ENCODE measurements at regions not wholly inside any gene's neighbourhood (a gene's known extent, or its start where the extent isn't known, plus 50 kb on each side); places are given as distances from the start of the nearest gene placed in this dataset.

GRCh38 chr18:55774505-55774904 is 186.5 kb upstream of the TCF4 start:
- 11% methylated on average over 5 of the region's 5 CpGs for WGBS (ENCODE audit: insufficient coverage, low coverage, missing lambda C conversion rate)
- no peak for TF ChIP-seq ZNF197 (CRISPR knock-in tag; IDR thresholded peaks at IDR 0.05; ENCODE audit: low read depth)
- TF ChIP-seq ATF7 (IDR thresholded peaks at IDR 0.05): 0 out of 2 replicates have a peak, but pooled peaks have one; percentile 11
- no peak for TF ChIP-seq BCL6 (CRISPR knock-in tag; IDR thresholded peaks at IDR 0.05)
- no peak for TF ChIP-seq GTF2E2 (tag; IDR thresholded peaks at IDR 0.05)
- TF ChIP-seq EHMT2 (IDR thresholded peaks at IDR 0.05): no peak
- Histone ChIP-seq H3K36me3 (ENCODE audit: control insufficient read depth, insufficient read depth, low read length) (no peaks in the 10 kb centered on the region), H4K20me1 (replicated peaks; ENCODE audit: control insufficient read depth, insufficient read depth, low read length) (no peaks in the 10 kb centered on the region), H3K9ac (ENCODE audit: insufficient read depth in 1 of 2, low read depth in 2 of 2, low read length in 2 of 2) (no peak overlapping the region), H3K4me3 (no peak overlapping the region), H3K4me1 (replicated peaks in 1 of 2; ENCODE audit: control insufficient read depth in 2 of 2, insufficient read depth in 2 of 2, low read length in 2 of 2) (no peaks in the 10 kb centered on the region; a peak in 1 of 5 replicates), H3K27ac (ENCODE audit: extremely low read depth, low read depth, low read length) (no peak overlapping the region), H3K4me2 (ENCODE audit: insufficient read depth, low read length) (no peak overlapping the region), H3K27me3 (ENCODE audit: control insufficient read depth in 2 of 2, insufficient read depth in 2 of 2, low read length in 2 of 2) (no peaks in the 10 kb centered on the region), H2AFZ (ENCODE audit: low read depth, low read length) (no peak overlapping the region), H3K9me1 (ENCODE audit: control insufficient read depth, insufficient read depth, low read length) (no peaks in the 10 kb centered on the region), H3K79me2 (ENCODE audit: control insufficient read depth, insufficient read depth, low read length) (no peaks in the 10 kb centered on the region), H3K9me3 (replicated peaks; ENCODE audit: control insufficient read depth, insufficient read depth, low read depth, low read length) (no peaks in the 10 kb centered on the region)
- BruUV-seq (replicated peaks): no TSS peak
- no peak for ATAC-seq
- in situ Hi-C loops (cut with MboI) (loop anchor here (10.0 kb wide), 1 partner anchor 360 kb away; no protein-coding TSS in a partner anchor), intact Hi-C loops (cut with micrococcal nuclease) (no loop called here)
- ChIA-PET POLR2A (no interaction called here), CTCF (ENCODE audit: low intra/inter-chr PET ratio) (no interaction called here)
- DNase-seq (ENCODE audit: extremely low read depth in 1 of 4, low spot score in 3 of 4): no peak
- no peak for FAIRE-seq

GRCh38 chr18:55768255-55768654 is 180.3 kb upstream of the TCF4 start:
- Histone ChIP-seq H4K20me1 (replicated peaks; ENCODE audit: control insufficient read depth, insufficient read depth, low read length) (no peaks in the 10 kb centered on the region), H3K36me3 (ENCODE audit: control insufficient read depth, insufficient read depth, low read length) (no peaks in the 10 kb centered on the region), H3K4me1 (replicated peaks in 1 of 2; ENCODE audit: control insufficient read depth in 2 of 2, insufficient read depth in 2 of 2, low read length in 2 of 2) (no peaks in the 10 kb centered on the region; a peak in 1 of 5 replicates), H3K27me3 (ENCODE audit: control insufficient read depth in 2 of 2, insufficient read depth in 2 of 2, low read length in 2 of 2) (no peaks in the 10 kb centered on the region), H3K4me2 (ENCODE audit: insufficient read depth, low read length) (no peak overlapping the region), H3K79me2 (ENCODE audit: control insufficient read depth, insufficient read depth, low read length) (no peaks in the 10 kb centered on the region), H3K9ac (ENCODE audit: insufficient read depth in 1 of 2, low read depth in 2 of 2, low read length in 2 of 2) (no peak overlapping the region), H3K9me1 (ENCODE audit: control insufficient read depth, insufficient read depth, low read length) (no peaks in the 10 kb centered on the region), H3K4me3 (no peak overlapping the region), H2AFZ (ENCODE audit: low read depth, low read length) (no peak overlapping the region), H3K27ac (ENCODE audit: extremely low read depth, low read depth, low read length) (no peak overlapping the region), H3K9me3 (replicated peaks; ENCODE audit: control insufficient read depth, insufficient read depth, low read depth, low read length) (no peaks in the 10 kb centered on the region)
- POLR2A ChIA-PET: no interaction called here
- FAIRE-seq (no peak), ATAC-seq (no peak), DNase-seq (ENCODE audit: extremely low read depth in 1 of 4, low spot score in 3 of 4) (no peak)
- TF ChIP-seq TFE3 (CRISPR knock-in tag; IDR thresholded peaks at IDR 0.05) (peak; percentile 52), ZNF507 (tag; conservative IDR thresholded peaks at IDR 0.05) (no peak), MYC (IDR thresholded peaks at IDR 0.05; ENCODE audit: low read depth, low read length) (no peak), MYC (CRISPR knock-in tag; IDR thresholded peaks at IDR 0.05; ENCODE audit: borderline replicate concordance, low read depth) (no peak), FOSL1 (tag; conservative IDR thresholded peaks at IDR 0.05) (0 out of 2 replicates have a peak, but pooled peaks have one; percentile 29), TAL1 (IDR thresholded peaks at IDR 0.05) (no peak), KAT8 (IDR thresholded peaks at IDR 0.05; ENCODE audit: low read depth) (no peak), USF2 (CRISPR knock-in tag; IDR thresholded peaks at IDR 0.05) (peak; percentile 41), MXI1 (IDR thresholded peaks at IDR 0.05; ENCODE audit: low read depth, low read length) (no peak)
- 59% methylated on average over 5 of the region's 5 CpGs for WGBS (ENCODE audit: insufficient coverage, low coverage, missing lambda C conversion rate)
- in situ Hi-C loops (cut with MboI) (no loop called here), intact Hi-C loops (cut with micrococcal nuclease) (loop anchor here (5.0 kb wide), 1 partner anchor 346 kb away; no protein-coding TSS in a partner anchor)
- no TSS peak for BruUV-seq (replicated peaks)
- CTCF ChIA-PET (ENCODE audit: low intra/inter-chr PET ratio): no interaction called here
